ENCODE measurements at regions not wholly inside any gene's neighbourhood (a gene's known extent, or its start where the extent isn't known, plus 50 kb on each side); places are given as distances from the start of the nearest gene placed in this dataset.

- DNase-seq: no peak
These were observed 462.1 kb downstream of the LMO4 start for GRCh38 chr1:87790756-87791155.

GRCh38 chr1:87791931-87792740 is 463.5 kb downstream of the LMO4 start:
- no peak for DNase-seq

DNA sequence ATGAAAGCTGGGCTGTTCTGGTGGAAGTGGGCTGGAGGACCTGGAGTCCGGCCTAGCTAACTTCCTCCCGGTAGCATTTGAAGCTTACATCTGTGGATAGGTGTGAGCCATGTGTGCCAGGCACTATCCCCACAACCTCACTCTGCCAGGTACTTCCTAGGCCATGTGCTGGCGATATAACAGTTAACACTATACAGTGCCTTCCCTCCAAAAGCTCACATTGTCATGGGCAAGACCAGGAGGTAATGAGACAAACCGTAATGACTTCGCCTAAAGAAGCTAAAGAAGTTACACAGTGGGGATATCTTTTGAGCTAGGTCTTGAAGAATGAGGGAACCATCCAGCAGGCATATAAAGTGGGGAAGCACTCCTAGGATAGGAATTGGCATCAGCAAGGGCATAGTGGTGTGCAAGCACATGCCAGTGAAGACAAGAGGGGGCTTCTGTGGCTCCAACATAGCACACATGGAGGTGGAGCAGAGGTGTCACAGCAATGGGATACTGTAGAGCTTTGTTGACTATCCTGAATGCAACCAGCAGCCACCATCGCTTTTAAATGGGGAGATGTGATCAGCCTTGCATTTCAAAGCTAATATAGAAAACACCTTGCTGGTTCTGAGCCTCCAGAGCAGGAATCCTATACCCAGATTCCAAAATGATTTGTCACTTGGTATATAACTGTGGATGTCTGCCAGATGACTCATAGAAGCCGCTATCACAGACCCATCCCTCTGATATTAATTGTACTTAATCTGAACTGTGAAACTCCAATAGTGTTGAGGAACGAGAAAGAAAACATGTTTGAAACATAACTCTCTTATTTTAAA is 466.3 kb downstream of the LMO4 start:
- DNase-seq: no peak

DNA sequence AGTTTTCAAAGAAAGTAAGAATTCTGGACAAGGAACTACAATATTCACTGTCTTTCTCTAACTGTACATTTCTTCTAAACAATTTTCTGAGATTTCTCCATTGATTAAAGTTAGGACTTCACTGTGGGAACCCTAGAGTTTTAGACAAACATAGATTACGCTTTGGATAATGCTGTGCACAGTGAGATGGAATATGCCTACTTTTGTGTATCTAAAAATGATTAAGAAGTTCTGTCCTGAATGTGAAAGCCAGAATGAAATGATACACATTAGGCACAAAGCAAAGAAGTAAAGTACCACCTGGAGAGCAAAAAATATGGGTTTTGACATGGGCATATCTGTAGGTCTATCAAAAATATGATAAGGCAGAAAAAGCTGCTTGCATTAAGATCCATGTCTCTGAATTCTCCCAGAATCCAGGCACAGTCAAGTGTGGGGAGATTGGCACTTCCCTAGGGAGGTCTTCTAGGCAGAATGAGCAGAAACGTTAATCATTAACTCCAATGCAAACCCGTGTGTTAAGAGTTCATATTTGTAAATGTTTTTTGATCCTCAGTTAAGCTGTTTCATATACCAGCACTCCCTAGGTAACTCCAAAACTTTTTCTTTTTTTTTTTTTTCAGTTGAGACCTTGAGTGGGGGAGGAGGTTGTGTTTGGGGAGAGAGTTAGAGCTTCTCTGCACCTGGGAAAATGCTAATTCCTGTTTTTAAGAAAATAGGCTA is 467.1 kb downstream of the LMO4 start:
- no peak for DNase-seq

DNA sequence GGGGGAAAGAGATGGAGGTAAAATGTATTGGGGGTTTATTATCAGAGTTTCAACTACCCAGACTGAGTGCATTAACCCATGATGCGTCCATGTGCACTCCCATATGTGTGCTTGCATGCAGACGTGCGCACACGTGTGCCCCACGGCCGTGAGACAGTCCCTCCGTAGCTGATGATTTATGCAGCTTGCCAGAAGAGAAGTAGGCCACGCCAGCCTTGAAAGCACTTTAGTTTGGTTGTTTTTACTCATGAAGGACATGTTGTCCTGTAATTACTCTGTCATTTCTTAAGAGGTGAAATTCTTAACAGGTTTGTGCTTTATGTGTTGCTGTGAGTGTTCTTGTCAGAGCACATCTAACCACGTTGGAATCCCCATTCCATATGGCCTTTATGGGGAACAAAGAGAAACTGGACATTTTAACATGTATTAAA is 467.8 kb downstream of the LMO4 start:
- no peak for DNase-seq

GRCh38 chr1:87799451-87799850 is 470.8 kb downstream of the LMO4 start:
- DNase-seq: no peak

DNA sequence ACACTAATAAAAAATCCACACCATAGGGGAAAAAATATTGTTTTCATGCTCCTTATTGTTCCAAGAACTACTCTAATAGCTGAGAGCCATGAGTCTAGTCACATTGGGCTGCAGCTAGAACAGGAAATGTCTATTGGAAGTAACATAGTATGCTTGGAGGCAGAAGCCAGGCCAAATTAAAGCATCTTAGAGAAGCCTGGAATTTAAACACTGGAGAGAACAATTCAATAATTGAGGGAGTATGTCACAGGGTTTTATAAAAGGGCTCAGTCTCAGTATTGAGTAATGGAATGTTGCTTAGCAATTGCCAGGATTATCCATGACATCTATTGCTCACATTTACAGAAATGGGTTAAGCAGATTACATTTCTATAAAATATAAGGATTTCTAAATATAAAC is 471.3 kb downstream of the LMO4 start:
- DNase-seq: no peak

GRCh38 chr1:87803375-87803774 is 474.7 kb downstream of the LMO4 start:
- DNase-seq: no peak

DNA sequence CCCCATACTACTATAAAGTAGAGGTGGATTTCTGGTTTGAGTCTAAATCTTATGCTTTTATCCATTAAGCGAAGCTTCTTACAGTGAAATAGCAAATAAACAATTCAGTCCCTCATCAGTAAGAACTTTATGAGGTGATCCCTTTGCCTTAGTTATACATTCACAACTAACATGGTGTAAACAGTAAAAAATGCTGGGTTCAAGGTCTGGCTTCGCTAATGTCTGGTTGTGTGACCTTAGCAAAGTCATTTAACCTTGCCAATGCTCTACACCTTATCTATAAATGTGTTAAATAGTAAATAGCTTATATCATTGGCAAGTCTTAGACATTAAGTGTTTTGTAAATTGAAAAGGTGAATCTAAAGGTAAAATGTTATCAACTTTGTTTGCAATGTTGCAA is 475.4 kb downstream of the LMO4 start:
- no peak for DNase-seq

GRCh38 chr1:87805666-87806378 is 477.1 kb downstream of the LMO4 start:
- no peak for DNase-seq

DNA sequence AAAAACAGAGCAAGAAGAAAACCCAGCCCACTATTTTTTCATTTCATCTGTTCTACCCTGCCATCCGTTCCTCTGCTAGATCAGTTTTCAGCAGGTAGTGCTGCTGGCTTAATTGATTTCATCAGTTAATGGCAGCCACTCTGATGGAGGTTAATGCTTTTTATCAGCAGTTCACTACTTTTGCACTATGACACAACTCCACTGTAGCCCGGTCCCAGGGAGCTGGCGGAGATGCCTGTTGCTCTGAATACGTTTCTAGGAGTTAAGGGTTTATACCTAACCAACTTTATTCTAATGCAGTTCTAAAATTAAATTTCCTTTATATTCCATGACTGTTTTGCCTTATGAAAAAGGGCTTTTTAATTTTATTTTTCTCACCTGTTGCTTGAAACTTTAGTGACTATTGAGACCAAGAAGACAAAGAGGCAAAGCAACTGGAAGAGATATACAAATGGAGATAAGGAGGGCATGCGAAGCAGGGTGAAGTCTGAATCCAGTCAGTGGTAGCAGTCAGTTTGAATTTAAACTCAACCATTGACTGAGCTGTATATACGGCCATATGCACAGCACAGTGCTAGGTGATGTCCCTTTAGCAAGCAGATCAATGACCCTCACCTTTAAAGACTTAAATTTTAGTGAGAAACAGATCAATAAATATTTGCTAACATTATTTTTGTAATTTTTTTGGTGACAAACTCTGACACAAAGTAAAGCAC is 477.9 kb downstream of the LMO4 start:
- no peak for DNase-seq

- no peak for DNase-seq
These were observed 481.5 kb downstream of the LMO4 start for GRCh38 chr1:87810166-87810565.

DNA sequence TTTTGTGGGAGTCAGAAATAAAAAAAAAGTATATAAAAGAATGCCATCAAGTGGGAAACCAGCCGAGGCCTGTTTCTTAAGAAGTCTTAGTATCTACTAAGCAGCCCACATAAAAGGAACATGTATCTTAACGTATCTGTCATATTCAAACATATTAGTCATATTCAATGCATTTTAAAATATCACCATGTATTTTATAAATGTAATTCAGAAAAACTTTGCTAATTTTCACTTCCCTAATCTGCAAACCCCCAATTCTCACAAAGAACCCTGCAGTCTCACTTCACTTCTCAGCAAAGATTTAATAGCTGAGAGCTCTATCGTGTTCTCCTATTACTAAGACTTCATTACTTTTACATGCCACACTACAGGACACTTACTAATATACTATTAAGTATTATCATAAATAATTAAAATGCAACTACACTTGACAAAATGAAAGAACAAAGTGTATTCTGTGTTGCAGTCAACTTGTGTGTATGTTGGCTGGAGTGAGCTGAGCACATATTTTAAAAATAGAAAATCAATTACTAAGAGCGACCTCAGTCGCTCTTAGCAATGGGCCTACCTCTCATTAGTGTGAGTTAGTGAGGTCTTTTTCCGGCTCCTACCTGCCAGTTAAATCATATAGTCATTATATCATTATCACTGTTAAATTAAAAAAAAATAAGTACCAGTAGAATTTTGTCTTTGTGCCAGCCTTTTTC is 484.3 kb downstream of the LMO4 start:
- no peak for DNase-seq

GRCh38 chr1:87814573-87814972 is 485.9 kb downstream of the LMO4 start:
- no peak for DNase-seq

GRCh38 chr1:87816646-87817045 is 488.0 kb downstream of the LMO4 start:
- no peak for DNase-seq

DNA sequence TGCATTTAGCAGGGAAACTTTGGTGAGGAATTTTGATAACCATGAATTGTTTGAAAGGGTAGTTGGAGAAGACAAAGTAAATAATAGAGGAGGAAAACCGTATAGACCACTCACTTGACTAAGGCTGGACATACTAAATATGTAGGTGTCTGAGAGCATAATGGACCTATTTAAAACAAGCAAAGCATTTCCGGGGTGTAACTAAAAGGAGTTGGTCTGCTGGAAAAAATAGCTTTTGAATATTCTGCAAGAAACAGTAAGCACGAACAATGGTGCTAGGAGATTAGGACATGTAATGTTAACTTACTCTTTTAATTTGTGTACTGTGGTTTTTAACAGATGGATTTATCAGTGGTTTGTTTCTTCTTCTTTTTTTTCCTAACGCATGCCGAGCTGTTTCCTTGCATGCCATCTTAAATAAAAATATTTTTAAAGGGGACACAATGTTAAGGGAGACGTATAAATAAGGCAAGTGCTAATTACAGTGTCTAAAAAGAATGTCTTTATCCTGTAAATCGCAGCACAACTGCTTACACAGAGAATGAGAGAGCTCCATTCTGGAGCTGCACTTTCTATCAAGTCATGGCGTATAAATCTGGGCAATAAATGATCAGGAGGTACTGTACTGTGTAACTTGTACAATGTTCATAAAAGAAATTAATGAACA is 492.1 kb downstream of the LMO4 start:
- peak; percentile 49 for DNase-seq

DNA sequence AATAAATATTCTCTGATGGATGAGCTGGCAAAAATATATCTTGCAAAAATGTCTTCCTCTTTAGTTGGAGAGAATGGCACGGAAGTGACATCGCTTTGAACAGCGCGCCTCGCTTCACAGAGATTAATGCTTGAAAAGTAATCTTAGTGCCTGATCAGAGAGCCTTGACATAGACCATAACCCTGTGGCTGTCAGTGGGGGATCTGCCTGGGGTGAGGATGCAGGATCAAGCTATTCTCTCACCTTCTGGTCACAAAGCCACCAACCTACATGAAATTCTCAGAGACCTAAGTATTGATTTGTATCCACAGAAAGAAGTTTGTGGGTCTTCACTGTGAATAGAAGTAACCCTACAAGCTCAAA is 492.6 kb downstream of the LMO4 start:
- DNase-seq: no peak

- DNase-seq: peak; percentile 96
These were observed 498.1 kb downstream of the LMO4 start for GRCh38 chr1:87826681-87827251.

DNA sequence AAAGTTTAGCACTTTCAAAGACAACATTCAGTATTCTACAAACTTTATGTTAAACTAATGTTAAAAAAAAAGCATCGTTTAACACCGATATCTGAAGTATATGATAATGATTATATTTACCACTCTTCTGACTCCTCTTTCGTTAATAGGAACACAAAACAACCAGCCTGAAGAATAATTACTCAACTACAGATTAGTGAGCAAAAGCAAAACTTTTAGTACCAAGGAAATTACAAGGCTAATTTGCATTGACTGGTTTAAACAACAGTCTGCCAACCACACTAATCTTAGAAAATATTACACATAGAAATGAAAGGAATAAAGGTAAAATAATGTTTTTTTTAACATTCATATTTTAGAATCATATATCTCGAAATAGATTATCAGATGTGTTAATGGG is 500.7 kb downstream of the LMO4 start:
- no peak for DNase-seq

DNA sequence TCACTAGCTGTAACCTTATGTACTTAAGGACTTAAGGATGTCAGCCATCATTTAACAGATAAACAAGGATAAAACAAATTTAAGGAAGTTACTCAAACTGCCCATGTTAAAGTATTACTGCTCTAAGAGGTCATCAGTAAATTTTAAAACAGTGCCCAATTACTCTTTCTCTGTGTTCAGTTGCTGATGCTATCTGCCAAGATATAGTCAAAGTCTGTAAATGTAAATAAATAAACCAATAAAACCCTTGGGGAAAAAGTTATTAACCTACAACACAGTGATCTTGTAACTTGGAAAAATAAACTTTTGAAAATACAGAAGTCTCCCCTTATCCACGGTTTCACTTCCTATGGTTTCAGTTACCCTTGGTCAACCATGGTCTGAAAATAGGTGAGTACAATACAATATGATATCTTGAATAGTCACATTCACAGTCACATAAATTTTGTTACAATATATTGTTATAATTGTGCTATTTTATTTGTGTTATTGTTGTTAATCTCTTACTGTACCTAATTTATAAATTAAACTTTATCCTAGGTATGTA is 501.8 kb downstream of the LMO4 start:
- peak; percentile 25 for DNase-seq

All from OCI-M1 (cell line).